ENCODE measurements at regions not wholly inside any gene's neighbourhood (a gene's known extent, or its start where the extent isn't known, plus 50 kb on each side); places are given as distances from the start of the nearest gene placed in this dataset.
A peak's percentile ranks its signal among the peaks of the same experiment; 100 is the strongest.

- H3K27ac ChIP-seq (ENCODE audit: low read length) = peak overlapping the region; percentile 52; the same call in 1 of the 2 replicates
- intact Hi-C loops (cut with micrococcal nuclease; ENCODE audit: unreplicated experiment) (loop anchor here (5.0 kb wide), 1 partner anchor 90 kb away; no protein-coding TSS in a partner anchor), in situ Hi-C loops (cut with HindIII; ENCODE audit: low pct_unique_long_range_greater_than_20kb, low sequenced_read_pairs) (no loop called here)
- no peak overlapping the region for H3K4me3 ChIP-seq (ENCODE audit: low read depth in 2 of 2, low read length in 2 of 2)
- DNase-seq (ENCODE audit: low read depth, low spot score) (peak; percentile 10), ATAC-seq (peak; percentile 89)
- H3K4me1 ChIP-seq (ENCODE audit: control insufficient read depth, insufficient read depth, low read length) = peaks cover 16% of the 10 kb centered on the region
- no peaks in the 10 kb centered on the region for H3K27me3 ChIP-seq (ENCODE audit: control insufficient read depth, insufficient read depth, low read length)
- TF ChIP-seq CTCF (IDR thresholded peaks at IDR 0.05) (peak; percentile 68), SIN3A (IDR thresholded peaks at IDR 0.05; ENCODE audit: borderline replicate concordance, insufficient read depth, low read depth, low read length) (no peak), REST (IDR thresholded peaks at IDR 0.05; ENCODE audit: insufficient read depth in 1 of 2, low read depth in 2 of 2, low read length in 1 of 2) (no peak), TCF7L2 (IDR thresholded peaks at IDR 0.05; ENCODE audit: low read depth, low read length) (peak; percentile 83), POLR2AphosphoS5 (IDR thresholded peaks at IDR 0.05; ENCODE audit: low read depth, low read length) (no peak)
- no peaks in the 10 kb centered on the region for H3K9me3 ChIP-seq (ENCODE audit: control insufficient read depth, insufficient read depth, low read depth, low read length)
- no peaks in the 10 kb centered on the region for H3K36me3 ChIP-seq (ENCODE audit: control insufficient read depth, insufficient read depth, low read length)
- CTCF ChIA-PET = interaction anchor here (0.7 kb wide), 1 partner anchor 266 kb away, joined by 3 read pairs; no protein-coding TSS in a partner anchor
- no TSS peak for BruUV-seq (replicated peaks)
- POLR2A ChIA-PET = no interaction called here
Measured at GRCh38 chr3:139202226-139202958, 141.4 kb upstream of the MRPS22 start.

GRCh38 chr3:139202959-139203349 lies 140.9 kb upstream of the MRPS22 start:
- no peak for ATAC-seq
- Histone ChIP-seq H3K9me3 (ENCODE audit: control insufficient read depth, insufficient read depth, low read depth, low read length) (no peaks in the 10 kb centered on the region), H3K27ac (ENCODE audit: low read length) (peak overlapping the region; percentile 52; the same call in 1 of the 2 replicates), H3K27me3 (ENCODE audit: control insufficient read depth, insufficient read depth, low read length) (no peaks in the 10 kb centered on the region), H3K4me1 (ENCODE audit: control insufficient read depth, insufficient read depth, low read length) (peaks cover 16% of the 10 kb centered on the region), H3K4me3 (ENCODE audit: low read depth in 2 of 2, low read length in 2 of 2) (no peak overlapping the region), H3K36me3 (ENCODE audit: control insufficient read depth, insufficient read depth, low read length) (no peaks in the 10 kb centered on the region)
- BruUV-seq (replicated peaks) = no TSS peak
- in situ Hi-C loops (cut with HindIII; ENCODE audit: low pct_unique_long_range_greater_than_20kb, low sequenced_read_pairs) = no loop called here
- POLR2A ChIA-PET = no interaction called here
- TF ChIP-seq REST (IDR thresholded peaks at IDR 0.05; ENCODE audit: insufficient read depth in 1 of 2, low read depth in 2 of 2, low read length in 1 of 2) (no peak), TCF7L2 (IDR thresholded peaks at IDR 0.05; ENCODE audit: low read depth, low read length) (no peak), SIN3A (IDR thresholded peaks at IDR 0.05; ENCODE audit: borderline replicate concordance, insufficient read depth, low read depth, low read length) (no peak), POLR2AphosphoS5 (IDR thresholded peaks at IDR 0.05; ENCODE audit: low read depth, low read length) (no peak)
- CTCF ChIA-PET = no interaction called here
- no peak for DNase-seq (ENCODE audit: low read depth, low spot score)
- intact Hi-C loops (cut with micrococcal nuclease; ENCODE audit: unreplicated experiment) = loop anchor here (5.0 kb wide), 1 partner anchor 91 kb away; no protein-coding TSS in a partner anchor

All from Panc1 (cell line).